HG03095 (cell line): ENCODE measurements at regions not wholly inside any gene's neighbourhood (a gene's known extent, or its start where the extent isn't known, plus 50 kb on each side); places are given as distances from the start of the nearest gene placed in this dataset.

Source experiments
- ATAC-seq: cut with Tn5 transposase; IDR thresholded peaks from one replicate; pipeline ENCODE4 v1.9.1; 2021; ENCODE audit warnings: moderate library complexity; ENCODE audit not compliant: unreplicated experiment

GRCh38 chr22:49325531-49326395 lies 501.9 kb downstream of the BRD1 start:
- no peak for ATAC-seq

- ATAC-seq, result no peak
These were observed 502.9 kb downstream of the BRD1 start for GRCh38 chr22:49324527-49325491.

GRCh38 chr22:49323751-49324415 lies 503.8 kb downstream of the BRD1 start:
- no peak for ATAC-seq

DNA sequence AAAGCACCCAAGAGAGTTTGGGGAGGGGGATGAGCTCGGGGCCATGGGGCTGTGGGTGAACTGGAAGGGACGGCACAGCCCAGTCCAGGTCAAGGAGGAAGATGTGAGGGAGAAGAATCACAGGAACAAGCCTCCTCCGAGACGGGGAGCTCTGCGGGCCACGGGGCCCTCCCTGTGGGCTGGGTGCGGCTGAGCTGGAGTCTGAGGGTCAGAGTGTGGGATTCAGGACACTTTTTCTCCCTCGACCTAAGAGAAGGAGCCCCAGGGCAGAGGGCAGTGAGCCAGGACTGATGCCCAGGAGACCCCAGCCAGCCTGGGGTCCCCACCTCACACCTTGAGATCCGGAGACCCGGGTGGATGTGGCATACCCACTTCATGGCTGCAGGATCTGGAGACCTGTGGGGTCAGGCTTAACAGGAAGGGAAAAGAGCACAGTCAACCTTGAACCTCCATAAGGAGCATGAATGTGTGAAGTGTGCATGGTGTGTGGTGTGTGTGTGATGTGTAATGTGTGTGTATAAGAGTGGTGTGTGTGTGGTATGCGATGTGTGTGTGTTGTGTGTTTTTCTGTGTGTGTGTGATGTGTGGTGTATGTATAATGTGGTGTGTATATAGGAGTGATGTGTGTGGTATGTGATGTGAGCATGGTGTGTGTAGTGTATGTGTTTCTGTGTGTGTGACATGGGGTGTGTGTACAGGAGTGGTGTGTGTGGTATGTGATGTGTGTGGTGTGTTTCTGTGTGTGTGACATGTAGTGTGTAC lies 504.6 kb downstream of the BRD1 start:
- ATAC-seq, result no peak

GRCh38 chr22:49322231-49322630 lies 505.4 kb downstream of the BRD1 start:
- ATAC-seq, result no peak

DNA sequence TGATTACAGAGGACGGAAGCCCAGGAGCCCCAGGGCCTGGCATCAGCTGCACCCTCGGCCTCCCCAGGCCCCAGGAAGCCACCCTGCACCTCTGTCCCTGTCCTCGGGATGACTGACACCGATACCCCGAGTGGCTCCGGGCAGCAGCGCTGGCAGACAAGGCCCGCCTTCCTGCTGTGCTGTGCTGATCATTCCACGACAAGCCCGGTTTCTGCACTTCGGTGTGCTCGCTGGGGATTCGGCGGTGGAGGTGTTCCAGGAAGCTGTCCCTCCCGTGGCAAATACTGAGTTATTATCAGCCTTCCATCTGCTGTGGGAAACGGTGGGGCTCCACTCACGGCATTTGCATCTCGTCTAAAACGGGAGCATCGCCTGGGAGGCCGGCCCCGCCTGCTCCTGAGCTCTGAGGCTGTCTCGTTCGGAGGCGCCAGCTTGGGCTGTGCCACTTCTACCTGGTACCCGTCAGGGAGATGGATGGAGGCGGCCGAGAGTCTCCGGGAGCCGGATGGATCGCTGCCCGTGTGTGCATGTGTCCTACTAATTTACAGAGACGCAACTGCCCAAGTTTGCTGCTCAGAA lies 506.1 kb downstream of the BRD1 start:
- no peak for ATAC-seq

DNA sequence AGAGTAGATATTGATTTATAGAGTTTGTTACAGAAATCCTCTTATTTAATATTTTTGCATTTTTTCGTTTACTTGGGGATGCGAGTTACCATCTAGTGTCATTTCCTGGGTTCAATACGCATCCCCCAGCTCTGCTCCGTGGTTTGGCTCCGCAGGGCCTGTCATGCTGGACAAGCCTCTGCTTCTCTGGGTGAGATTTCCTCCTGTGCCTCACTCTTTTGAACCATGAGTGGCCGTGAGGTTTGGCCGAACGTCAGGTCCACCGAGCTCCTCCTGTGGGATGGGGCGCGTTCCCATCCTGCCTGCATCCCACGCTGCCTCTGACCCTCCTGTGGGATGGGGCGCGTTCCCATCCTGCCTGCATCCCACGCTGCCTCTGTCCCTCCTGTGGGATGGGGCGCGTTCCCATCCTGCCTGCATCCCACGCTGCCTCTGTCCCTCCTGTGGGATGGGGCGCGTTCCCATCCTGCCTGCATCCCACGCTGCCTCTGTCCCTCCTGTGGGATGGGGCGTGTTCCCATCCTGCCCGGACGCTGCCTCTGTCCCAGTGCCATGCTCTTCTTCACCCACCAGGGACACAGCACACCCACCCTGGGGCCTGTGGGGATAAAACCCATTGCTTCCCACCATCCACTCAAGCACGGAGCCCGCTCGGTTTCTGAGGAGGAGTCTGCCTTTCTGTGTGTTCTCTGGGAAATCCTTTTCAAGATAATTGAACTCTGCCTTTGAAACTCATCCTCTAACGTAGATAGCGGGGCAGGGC lies 506.8 kb downstream of the BRD1 start:
- ATAC-seq, result no peak

DNA sequence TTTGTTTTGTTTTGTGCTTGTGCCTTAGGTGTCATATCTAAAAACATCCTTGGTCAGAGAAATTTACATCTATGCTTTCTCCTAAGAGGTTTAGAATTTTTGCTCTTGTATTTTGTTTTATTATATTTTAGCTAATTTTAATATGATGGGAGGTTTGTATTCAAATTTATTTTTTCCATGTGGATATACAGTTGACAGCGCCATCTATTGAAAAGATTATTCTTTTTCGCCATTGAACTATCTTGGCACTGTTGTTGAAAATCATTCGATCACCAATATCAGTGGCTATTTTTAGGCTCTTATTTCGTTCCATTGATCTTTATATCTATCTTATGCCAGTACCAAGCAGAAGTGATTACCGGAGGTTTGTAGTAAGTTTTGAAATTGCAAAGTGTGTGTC lies 510.3 kb downstream of the BRD1 start:
- no peak for ATAC-seq

DNA sequence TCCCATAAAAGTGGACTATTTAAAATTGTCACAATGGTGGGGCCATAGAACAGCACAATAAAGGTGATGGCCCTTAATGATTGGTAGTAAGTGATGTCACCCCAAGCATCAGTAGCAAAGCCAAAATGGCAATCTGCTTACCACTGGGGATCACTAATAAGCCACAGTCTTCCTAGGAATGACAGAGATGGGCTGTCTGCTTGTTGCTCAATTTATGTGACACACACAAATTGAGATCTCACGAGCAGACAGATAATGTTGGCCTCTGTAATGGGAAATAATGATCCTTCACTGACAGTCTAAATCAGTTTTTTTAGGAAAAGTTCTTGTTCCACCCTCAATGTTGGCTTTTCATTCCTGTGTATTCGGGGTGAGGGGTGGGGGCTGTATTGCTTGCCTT lies 515.1 kb downstream of the BRD1 start:
- no peak for ATAC-seq

DNA sequence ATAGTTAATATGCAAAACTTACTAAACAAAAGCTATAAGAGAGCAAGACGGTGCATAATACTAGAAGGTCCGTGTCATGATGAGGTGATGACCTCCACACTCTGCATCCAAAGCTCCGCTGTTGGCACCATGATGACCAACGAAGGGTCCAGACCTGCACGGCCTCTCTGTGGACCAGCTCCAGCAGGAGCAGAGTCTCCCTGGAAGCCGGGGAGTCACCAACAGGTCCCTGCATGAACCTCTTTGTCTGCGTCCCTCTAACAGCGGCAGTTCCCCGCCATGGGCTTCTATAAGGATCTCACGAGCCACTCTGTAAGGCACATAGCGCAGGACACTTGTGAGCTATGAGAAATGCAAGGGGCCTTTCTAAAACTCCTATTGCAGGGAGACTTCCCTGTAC lies 517.3 kb downstream of the BRD1 start:
- no peak for ATAC-seq

- ATAC-seq, result no peak
These were observed 519.4 kb downstream of the BRD1 start for GRCh38 chr22:49308300-49308699.

DNA sequence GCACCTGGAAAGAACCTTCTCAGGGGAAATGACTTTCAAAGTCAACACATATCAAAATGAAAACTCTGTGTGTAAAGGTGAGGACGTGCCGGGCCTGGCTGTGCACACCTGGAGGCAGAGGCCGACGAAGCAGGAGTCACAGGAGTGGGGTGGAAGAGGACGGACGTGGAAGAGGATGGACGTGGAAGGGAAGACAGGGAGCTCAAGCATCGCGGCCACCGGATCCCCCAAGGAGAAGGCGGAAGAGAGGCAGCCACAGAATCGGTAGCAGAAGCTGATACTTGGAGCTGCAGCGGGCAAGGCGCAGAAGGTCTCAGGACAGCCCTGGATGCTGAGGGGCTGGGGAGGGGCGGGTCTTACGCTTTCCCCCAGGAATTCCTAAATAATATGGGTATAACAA lies 519.8 kb downstream of the BRD1 start:
- ATAC-seq, result no peak

DNA sequence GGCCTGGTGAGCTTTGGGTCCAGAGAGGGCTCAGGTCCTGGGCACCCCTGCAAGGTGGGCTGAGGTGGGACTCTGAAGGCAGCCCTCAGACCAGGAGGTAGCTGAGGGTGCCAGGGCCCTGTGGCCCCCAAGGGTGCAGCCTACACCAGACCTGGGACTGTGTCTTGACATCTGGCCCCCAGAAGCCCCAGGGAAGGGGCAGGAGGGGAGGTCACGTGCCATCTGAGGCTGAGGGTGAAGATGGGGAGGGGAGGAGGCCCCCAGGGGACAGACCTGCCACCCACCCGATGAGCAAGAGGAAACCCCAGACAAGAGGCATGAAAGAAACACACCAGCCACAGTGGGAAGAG lies 520.2 kb downstream of the BRD1 start:
- ATAC-seq, result no peak

GRCh38 chr22:49306632-49307480 lies 520.8 kb downstream of the BRD1 start:
- no peak for ATAC-seq

DNA sequence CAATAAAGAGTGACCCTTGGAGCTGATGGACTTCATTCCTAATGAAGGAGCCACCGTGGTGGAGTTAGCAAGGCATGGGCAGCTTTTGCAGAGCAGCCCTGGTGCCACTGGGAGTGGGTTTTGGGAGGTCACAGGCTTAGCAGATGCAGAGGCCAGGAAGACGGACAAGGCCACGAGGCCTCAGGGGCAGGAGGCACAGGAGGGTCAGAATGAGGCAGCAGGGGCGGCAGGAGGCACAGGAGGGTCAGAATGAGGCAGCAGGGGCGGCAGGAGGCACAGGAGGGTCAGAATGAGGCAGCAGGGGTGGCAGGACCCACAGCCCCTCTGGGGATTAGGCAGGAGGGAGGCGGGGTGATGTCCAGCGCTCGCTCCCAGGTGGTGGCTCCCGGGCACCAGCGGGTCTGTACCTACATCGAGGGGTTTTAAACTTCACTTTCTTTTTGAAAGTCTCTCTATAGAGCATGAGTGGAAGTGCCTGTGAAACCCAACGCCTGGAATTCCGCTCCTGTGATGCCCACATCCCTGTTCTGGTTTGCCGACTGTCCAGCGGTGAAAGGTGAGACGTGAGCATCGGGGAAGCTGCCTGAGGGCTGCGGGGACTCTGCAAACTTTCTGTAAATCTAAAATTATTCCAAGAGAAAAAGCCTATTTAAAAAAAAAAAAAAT lies 521.6 kb downstream of the BRD1 start:
- no peak for ATAC-seq

DNA sequence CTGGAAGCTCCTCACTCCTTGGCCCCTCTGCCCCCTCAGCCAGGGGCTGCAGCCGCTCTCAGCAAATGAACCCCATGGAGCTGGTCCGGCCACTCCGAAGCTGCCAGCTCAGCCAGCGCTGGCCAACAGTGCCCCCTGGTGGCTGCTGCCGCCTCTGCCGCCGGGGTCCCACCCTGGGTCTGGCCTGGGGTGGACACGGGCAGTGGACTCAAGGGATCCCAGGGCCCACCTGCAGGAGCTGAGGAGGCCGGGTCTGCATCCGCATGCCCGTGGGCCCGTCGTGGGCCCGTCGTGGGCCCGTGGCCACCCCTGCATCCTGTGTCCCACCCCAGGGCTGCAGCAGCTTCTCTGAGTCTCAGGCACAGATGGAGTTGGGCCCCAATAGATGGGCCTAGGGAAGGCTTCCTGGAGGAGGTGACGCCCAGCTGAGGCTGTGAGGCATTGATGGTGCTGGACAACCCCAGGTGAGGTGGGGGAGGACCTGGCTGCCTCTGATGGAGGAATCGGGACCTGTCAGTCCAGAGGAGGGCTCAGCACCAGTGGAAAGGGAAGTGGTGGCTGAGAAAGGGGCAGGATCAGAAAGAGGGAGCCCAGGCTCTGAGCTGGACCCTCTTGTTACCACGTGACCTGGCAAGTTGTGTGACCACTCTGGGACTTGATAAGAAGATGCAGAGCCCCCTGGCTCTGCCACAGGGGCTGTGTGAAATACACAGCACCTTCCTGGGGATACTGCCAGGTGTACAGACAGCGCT lies 522.3 kb downstream of the BRD1 start:
- no peak for ATAC-seq

GRCh38 chr22:49303781-49304461 lies 523.8 kb downstream of the BRD1 start:
- ATAC-seq, result no peak
